ENCODE measurements at regions not wholly inside any gene's neighbourhood (a gene's known extent, or its start where the extent isn't known, plus 50 kb on each side); places are given as distances from the start of the nearest gene placed in this dataset.

DNA sequence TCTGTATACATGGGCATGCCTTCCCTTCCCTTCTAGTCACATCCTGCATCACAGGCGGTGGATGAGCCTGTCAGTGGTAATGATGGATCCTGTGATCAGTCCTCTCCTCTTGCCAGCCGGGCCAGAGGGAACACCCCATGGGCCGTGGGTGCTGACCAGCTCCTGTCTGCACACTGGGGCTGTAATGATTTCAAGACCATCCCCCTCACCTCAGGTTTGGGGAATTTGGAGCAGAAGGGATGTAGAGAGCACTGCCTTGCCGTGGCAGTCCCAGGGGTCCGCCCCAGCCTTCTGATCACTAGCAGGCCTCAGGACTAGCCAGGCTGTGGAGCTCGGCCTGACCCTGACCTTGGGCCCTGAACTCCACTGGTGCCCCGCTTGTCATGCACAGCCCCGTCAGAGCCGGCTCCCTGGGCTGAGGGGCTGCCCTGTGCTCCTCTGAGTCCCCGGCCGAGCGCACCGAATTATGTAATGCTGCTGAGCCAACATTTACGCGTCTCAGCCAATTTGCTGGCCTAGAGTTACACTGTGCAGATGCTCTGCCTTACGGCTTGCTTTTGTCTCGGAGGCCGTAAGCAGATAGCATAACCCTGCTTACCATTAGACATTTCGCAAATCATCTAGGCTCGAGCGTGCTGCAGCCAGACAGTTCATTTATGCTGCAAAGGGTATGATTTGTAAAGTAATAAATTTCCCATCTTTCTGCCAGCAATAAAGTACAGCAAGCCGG is 155.3 kb downstream of the MACROH2A1 start (continued):
- TF ChIP-seq, protein P1, sequence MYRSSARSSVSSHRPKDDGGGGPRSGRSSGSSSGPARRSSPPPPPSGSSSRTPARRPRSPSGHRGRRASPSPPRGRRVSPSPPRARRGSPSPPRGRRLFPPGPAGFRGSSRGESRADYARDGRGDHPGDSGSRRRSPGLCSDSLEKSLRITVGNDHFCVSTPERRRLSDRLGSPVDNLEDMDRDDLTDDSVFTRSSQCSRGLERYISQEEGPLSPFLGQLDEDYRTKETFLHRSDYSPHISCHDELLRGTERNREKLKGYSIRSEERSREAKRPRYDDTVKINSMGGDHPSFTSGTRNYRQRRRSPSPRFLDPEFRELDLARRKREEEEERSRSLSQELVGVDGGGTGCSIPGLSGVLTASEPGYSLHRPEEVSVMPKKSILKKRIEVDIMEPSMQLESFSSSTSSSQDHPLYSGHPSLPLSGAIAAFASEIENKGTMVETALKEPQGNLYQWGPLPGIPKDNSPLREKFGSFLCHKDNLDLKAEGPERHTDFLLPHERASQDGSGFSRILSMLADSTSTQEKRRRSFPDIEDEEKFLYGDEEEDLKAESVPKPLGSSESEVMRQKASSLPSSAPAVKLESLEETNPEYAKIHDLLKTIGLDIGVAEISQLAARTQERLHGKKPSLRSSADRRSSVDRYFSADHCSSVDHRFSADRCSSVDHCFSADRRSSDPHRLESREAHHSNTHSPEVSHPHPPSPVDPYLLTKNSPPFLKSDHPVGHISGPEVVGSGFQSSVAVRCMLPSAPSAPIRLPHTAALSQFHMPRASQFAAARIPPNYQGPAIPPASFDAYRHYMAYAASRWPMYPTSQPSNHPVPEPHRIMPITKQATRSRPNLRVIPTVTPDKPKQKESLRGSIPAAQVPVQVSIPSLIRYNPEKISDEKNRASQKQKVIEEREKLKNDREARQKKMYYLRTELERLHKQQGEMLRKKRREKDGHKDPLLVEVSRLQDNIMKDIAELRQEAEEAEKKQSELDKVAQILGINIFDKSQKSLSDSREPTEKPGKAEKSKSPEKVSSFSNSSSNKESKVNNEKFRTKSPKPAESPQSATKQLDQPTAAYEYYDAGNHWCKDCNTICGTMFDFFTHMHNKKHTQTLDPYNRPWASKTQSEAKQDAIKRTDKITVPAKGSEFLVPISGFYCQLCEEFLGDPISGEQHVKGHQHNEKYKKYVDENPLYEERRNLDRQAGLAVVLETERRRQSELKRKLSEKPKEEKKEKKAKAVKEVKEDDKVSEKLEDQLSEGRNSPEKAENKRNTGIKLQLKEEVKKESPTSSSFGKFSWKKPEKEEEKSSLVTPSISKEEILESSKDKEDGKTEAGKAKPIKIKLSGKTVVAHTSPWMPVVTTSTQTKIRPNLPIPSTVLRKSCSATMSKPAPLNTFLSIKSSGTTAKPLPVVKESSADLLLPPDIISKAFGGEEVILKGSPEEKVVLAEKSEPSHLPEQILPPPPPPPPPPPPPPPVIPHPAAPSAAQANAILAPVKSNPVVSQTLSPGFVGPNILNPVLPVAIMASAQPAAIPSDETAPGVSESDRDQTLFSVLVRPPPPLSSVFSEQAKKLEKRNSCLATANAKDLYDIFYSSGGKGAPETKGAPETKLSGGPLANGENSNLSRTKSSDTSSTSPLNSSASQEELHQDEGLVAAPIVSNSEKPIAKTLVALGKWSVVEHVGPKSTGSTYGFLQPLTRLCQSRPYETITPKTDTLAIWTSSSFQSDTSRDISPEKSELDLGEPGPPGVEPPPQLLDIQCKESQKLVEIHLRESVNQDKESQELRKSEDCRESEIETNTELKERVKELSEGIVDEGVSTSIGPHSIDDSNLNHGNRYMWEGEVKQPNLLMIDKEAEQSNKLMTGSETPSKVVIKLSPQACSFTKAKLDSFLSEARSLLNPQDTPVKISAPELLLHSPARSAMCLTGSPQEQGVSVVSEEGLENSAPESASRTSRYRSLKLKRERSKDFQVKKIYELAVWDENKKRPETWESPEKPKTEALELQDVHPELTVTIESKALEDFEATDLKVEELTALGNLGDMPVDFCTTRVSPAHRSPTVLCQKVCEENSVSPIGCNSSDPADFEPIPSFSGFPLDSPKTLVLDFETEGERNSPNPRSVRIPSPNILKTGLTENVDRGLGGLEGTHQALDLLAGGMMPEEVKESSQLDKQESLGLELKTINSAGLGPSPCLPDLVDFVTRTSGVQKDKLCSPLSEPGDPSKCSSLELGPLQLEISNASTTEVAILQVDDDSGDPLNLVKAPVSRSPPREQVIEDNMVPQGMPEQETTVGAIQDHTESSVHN (CRISPR knock-in tag; IDR thresholded peaks at IDR 0.05): no peak
- TF ChIP-seq FOXA3 (CRISPR knock-in tag; IDR thresholded peaks at IDR 0.05) (peak; percentile 45), MAZ (IDR thresholded peaks at IDR 0.05; ENCODE audit: borderline replicate concordance, low read depth, low read length) (no peak), MAZ (CRISPR knock-in tag; IDR thresholded peaks at IDR 0.05; ENCODE audit: low read depth) (no peak), SNAPC2 (CRISPR knock-in tag; IDR thresholded peaks at IDR 0.05) (no peak), DRAP1 (CRISPR knock-in tag; IDR thresholded peaks at IDR 0.05) (no peak), ZBTB20 (CRISPR knock-in tag; IDR thresholded peaks at IDR 0.05; ENCODE audit: borderline replicate concordance, low read depth) (no peak), RFX5 (IDR thresholded peaks at IDR 0.05; ENCODE audit: low read depth, low read length) (no peak), ZNF646 (CRISPR knock-in tag; IDR thresholded peaks at IDR 0.05) (no peak), POGK (CRISPR knock-in tag; conservative IDR thresholded peaks at IDR 0.05) (0 out of 2 replicates have a peak, but pooled peaks have one; percentile 28), ZNF484 (CRISPR knock-in tag; IDR thresholded peaks at IDR 0.05; ENCODE audit: borderline replicate concordance, low read depth) (no peak), RNF2 (conservative IDR thresholded peaks at IDR 0.05; ENCODE audit: low read depth) (no peak)

All from HepG2 (cell line).